Smooth muscle cell (in vitro differentiated cells): ENCODE measurements at regions not wholly inside any gene's neighbourhood (a gene's known extent, or its start where the extent isn't known, plus 50 kb on each side); places are given as distances from the start of the nearest gene placed in this dataset.

Experiments
- DNase-seq: peaks from one replicate; lab custom pipeline; 2025; ENCODE audit not compliant: unreplicated experiment; lab: John Stamatoyannopoulos, UW
- H2AFZ ChIP-seq: fragments of 200-600 bp; sonication (generic); 2 replicates; pipeline ENCODE4 v1.6.0; 2016; ENCODE audit warnings: antibody characterized with exemption, low read depth, mild to moderate bottlenecking
- H3F3A ChIP-seq: fragments of 200-600 bp; sonication (generic); 2 replicates; pipeline ENCODE4 v1.6.0; 2017; ENCODE audit warnings: antibody characterized with exemption, low read depth
- H3K27ac ChIP-seq: fragments of 200-600 bp; sonication (generic); 2 replicates; pipeline ENCODE4 v1.5.1; 2016; ENCODE audit warnings: low read depth, mild to moderate bottlenecking
- H3K27me3 ChIP-seq: fragments of 200-600 bp; sonication (generic); 2 replicates; pipeline ENCODE4 v1.6.1; 2016; ENCODE audit warnings: low read depth, mild to moderate bottlenecking
- H3K36me3 ChIP-seq: fragments of 200-600 bp; sonication (generic); 2 replicates; pipeline ENCODE4 v1.5.1; 2016; ENCODE audit warnings: low read depth
- H3K4me1 ChIP-seq: fragments of 200-600 bp; sonication (generic); 2 replicates; pipeline ENCODE4 v1.5.1; 2016; ENCODE audit warnings: low read depth
- H3K4me2 ChIP-seq: fragments of 200-600 bp; sonication (generic); 2 replicates; pipeline ENCODE4 v1.6.0; 2016; ENCODE audit warnings: mild to moderate bottlenecking
- H3K4me3 ChIP-seq: fragments of 200-600 bp; sonication (generic); 2 replicates; pipeline ENCODE4 v1.5.1; 2016; ENCODE audit warnings: mild to moderate bottlenecking
- H3K79me2 ChIP-seq: fragments of 200-600 bp; sonication (generic); 2 replicates; pipeline ENCODE4 v1.6.0; 2016; ENCODE audit warnings: low read depth, mild to moderate bottlenecking
- H3K9ac ChIP-seq: fragments of 200-600 bp; sonication (generic); 2 replicates; pipeline ENCODE4 v1.6.0; 2016; ENCODE audit warnings: low read depth
- H3K9me3 ChIP-seq: fragments of 200-600 bp; sonication (generic); replicated peaks from 2 replicates; pipeline ENCODE4 v1.5.1; 2016; ENCODE audit warnings: low read depth
- H4K20me1 ChIP-seq: fragments of 200-600 bp; sonication (generic); 2 replicates; pipeline ENCODE4 v1.6.0; 2016; ENCODE audit warnings: low read depth
- CTCF ChIP-seq: fragments of 200-600 bp; sonication (generic); IDR thresholded peaks from 2 replicates; pipeline ENCODE4 v1.5.1; 2017; ENCODE audit warnings: borderline replicate concordance, mild to moderate bottlenecking, antibody characterized with exemption; ENCODE audit not compliant: insufficient read depth, poor library complexity, severe bottlenecking
- WGBS: methylation state at CpG from one replicate; pipeline ENCODE4 v1.1.7; 2016; ENCODE audit warnings: low lambda C conversion rate; 5-methylcytosine and 5-hydroxymethylcytosine counted together

DNA sequence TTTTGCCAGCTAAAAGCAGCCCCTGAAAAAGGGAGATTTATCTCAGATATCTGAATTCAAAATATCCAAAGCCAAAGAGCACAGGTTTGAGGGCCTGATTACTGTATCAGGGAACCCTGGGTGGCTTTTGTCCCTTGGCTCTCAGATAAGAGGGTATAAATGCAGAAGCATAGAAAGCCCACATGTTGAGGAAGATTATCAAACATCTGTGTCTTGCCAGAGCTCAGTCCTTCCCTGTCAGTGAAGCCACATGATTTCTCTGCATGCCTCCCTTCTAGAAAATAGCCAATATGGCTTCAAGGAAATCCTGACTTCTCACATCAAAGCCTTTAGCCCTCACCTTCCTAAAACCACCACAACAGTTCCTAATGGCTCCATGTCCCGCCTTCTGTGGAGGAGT lies 408.0 kb upstream of the DMAC1 start:
- H3K4me3 ChIP-seq, result no peak overlapping the region
- no peaks in the 10 kb centered on the region for H3K27me3 ChIP-seq
- H3K79me2 ChIP-seq, result no peaks in the 10 kb centered on the region
- TF ChIP-seq CTCF, result no peak
- no peaks in the 10 kb centered on the region for H3K36me3 ChIP-seq
- H3K4me2 ChIP-seq, result no peak overlapping the region
- no peaks in the 10 kb centered on the region for H4K20me1 ChIP-seq
- no peaks in the 10 kb centered on the region for H3F3A ChIP-seq
- no peaks in the 10 kb centered on the region for H3K4me1 ChIP-seq
- no peak overlapping the region for H3K27ac ChIP-seq
- no peak overlapping the region for H3K9ac ChIP-seq
- no peak for DNase-seq
- H2AFZ ChIP-seq, result no peak overlapping the region
- H3K9me3 ChIP-seq, result no peaks in the 10 kb centered on the region
- WGBS, result 84% methylated on average over 1 of the region's 1 CpG

GRCh38 chr9:8206720-8207119 lies 407.1 kb upstream of the DMAC1 start:
- Histone ChIP-seq H3K79me2 (no peaks in the 10 kb centered on the region), H4K20me1 (no peaks in the 10 kb centered on the region), H3K36me3 (no peaks in the 10 kb centered on the region), H3K4me2 (no peak overlapping the region), H3K4me1 (no peaks in the 10 kb centered on the region), H3K9ac (no peak overlapping the region), H3K27me3 (no peaks in the 10 kb centered on the region), H2AFZ (no peak overlapping the region), H3K4me3 (no peak overlapping the region), H3K9me3 (no peaks in the 10 kb centered on the region), H3F3A (no peaks in the 10 kb centered on the region), H3K27ac (no peak overlapping the region)
- no peak for DNase-seq
- TF ChIP-seq CTCF, result no peak
- WGBS, result 74% methylated on average over 2 of the region's 2 CpGs

DNA sequence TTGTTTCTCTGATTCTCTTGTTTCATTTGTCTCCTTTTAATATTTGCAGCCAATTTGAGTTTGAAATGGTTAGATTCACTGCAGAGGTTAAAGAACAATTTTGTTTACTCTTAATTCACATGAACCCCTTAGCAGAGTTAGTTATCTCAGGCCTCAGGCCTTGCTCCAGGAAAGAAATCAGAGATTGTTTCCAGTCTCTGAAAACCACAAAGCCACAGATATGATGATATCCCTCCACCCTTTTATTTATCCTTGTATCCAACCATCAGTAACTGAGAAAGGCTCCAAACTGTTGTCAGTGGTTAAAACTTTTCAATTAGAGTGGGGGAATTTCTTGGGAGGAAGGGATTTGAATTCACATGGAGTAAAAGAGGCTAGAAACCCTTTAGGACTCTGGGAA lies 406.0 kb upstream of the DMAC1 start:
- H4K20me1 ChIP-seq, result no peaks in the 10 kb centered on the region
- H3F3A ChIP-seq, result no peaks in the 10 kb centered on the region
- H3K27me3 ChIP-seq, result no peaks in the 10 kb centered on the region
- no peak for TF ChIP-seq CTCF
- no peaks in the 10 kb centered on the region for H3K79me2 ChIP-seq
- no peak overlapping the region for H3K4me3 ChIP-seq
- DNase-seq, result no peak
- H3K4me2 ChIP-seq, result no peak overlapping the region
- H3K9ac ChIP-seq, result no peak overlapping the region
- H3K27ac ChIP-seq, result no peak overlapping the region
- H2AFZ ChIP-seq, result no peak overlapping the region
- no peaks in the 10 kb centered on the region for H3K36me3 ChIP-seq
- H3K9me3 ChIP-seq, result no peaks in the 10 kb centered on the region
- no peaks in the 10 kb centered on the region for H3K4me1 ChIP-seq

GRCh38 chr9:8189881-8190280 lies 390.3 kb upstream of the DMAC1 start:
- no peaks in the 10 kb centered on the region for H3K36me3 ChIP-seq
- TF ChIP-seq CTCF, result no peak
- no peak for DNase-seq
- no peaks in the 10 kb centered on the region for H3K9me3 ChIP-seq
- WGBS, result 100% methylated on average over 1 of the region's 1 CpG
- H2AFZ ChIP-seq, result no peak overlapping the region
- no peaks in the 10 kb centered on the region for H3F3A ChIP-seq
- H3K79me2 ChIP-seq, result no peaks in the 10 kb centered on the region
- H3K27me3 ChIP-seq, result no peaks in the 10 kb centered on the region
- H3K27ac ChIP-seq, result no peak overlapping the region
- no peaks in the 10 kb centered on the region for H4K20me1 ChIP-seq
- no peak overlapping the region for H3K4me3 ChIP-seq
- no peaks in the 10 kb centered on the region for H3K4me1 ChIP-seq
- no peak overlapping the region for H3K4me2 ChIP-seq
- no peak overlapping the region for H3K9ac ChIP-seq
